Tibial nerve (tissue), 4 donors: ENCODE measurements at regions not wholly inside any gene's neighbourhood (a gene's known extent, or its start where the extent isn't known, plus 50 kb on each side); places are given as distances from the start of the nearest gene placed in this dataset.

ENCODE experiments used
- EP300 ChIP-seq, 2 donors: sonication (generic); formaldehyde crosslinking; IDR thresholded peaks; one replicate each; pipeline ENCODE4 v1.6.1; 2017; ENCODE audit warnings: antibody characterized with exemption in 2 of 2, mild to moderate bottlenecking in 1 of 2
- TF ChIP-seq, protein P1 (sequence below), 5 experiments: fragments of 200-600 bp in 3 of 5; fragments of 450-650 bp in 2 of 5; sonication (generic) in 3 of 5; IDR thresholded peaks; one replicate each; pipeline ENCODE4 v1.5.1; 2016 to 2019; ENCODE audit warnings: antibody characterized with exemption in 5 of 5, mild to moderate bottlenecking in 3 of 5, moderate library complexity in 2 of 5

GRCh38 chr11:120041625-120042024 is 96.3 kb downstream of the TRIM29 start:
- TF ChIP-seq EP300 (IDR thresholded peaks at IDR 0.05): no peak
- TF ChIP-seq, protein P1, sequence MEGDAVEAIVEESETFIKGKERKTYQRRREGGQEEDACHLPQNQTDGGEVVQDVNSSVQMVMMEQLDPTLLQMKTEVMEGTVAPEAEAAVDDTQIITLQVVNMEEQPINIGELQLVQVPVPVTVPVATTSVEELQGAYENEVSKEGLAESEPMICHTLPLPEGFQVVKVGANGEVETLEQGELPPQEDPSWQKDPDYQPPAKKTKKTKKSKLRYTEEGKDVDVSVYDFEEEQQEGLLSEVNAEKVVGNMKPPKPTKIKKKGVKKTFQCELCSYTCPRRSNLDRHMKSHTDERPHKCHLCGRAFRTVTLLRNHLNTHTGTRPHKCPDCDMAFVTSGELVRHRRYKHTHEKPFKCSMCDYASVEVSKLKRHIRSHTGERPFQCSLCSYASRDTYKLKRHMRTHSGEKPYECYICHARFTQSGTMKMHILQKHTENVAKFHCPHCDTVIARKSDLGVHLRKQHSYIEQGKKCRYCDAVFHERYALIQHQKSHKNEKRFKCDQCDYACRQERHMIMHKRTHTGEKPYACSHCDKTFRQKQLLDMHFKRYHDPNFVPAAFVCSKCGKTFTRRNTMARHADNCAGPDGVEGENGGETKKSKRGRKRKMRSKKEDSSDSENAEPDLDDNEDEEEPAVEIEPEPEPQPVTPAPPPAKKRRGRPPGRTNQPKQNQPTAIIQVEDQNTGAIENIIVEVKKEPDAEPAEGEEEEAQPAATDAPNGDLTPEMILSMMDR (IDR thresholded peaks at IDR 0.05): no peak
